ENCODE measurements at regions not wholly inside any gene's neighbourhood (a gene's known extent, or its start where the extent isn't known, plus 50 kb on each side); places are given as distances from the start of the nearest gene placed in this dataset.

- POLR2A ChIA-PET (ENCODE audit: unreplicated experiment) = no interaction called here
- H2AFZ ChIP-seq = no peak overlapping the region
These were observed 50.2 kb upstream of the SNAPC3 start for GRCh38 chr9:15372455-15372854.

DNA sequence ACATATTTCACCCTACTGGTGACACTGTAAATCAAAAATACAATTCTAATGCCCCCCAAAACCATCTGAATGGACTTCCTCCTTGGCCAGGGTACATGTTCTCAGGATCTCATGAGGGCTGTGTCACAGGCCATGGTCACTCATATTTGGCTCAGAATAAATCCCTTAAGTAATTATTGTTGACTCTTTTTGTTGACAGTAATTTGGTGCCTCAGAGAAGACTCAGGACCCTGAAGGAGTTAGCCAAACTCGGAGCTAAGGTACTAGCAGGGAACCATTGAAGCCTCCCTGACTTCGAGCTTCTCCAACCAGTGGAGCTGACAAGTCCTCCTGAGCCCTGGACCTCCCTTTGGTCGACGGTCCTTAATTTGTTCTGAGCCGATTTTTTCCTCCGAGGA is 51.2 kb upstream of the SNAPC3 start:
- ChIA-PET POLR2A (ENCODE audit: unreplicated experiment) (no interaction called here), CTCF (no interaction called here)
- TF ChIP-seq CTCF (conservative IDR thresholded peaks at IDR 0.05) (no peak), EZH2 (IDR thresholded peaks at IDR 0.05; ENCODE audit: low read depth) (no peak)
- H3K4me2 ChIP-seq = no peak overlapping the region
- H3K4me3 ChIP-seq = no peak overlapping the region
- H3K4me1 ChIP-seq (replicated peaks; ENCODE audit: insufficient read depth) = no peaks in the 10 kb centered on the region; the same call in 1 of the 2 replicates
- no peak for DNase-seq
- H3K27ac ChIP-seq = no peak overlapping the region
- no peaks in the 10 kb centered on the region for H3K36me3 ChIP-seq (ENCODE audit: low read depth)
- H3K9me3 ChIP-seq (ENCODE audit: insufficient read depth, low read depth) = no peaks in the 10 kb centered on the region
- no TSS peak for BruUV-seq (replicated peaks)
- no peaks in the 10 kb centered on the region for H4K20me1 ChIP-seq (ENCODE audit: insufficient read depth)
- no peak overlapping the region for H2AFZ ChIP-seq
- H3K9me2 ChIP-seq (ENCODE audit: insufficient read depth) = no peaks in the 10 kb centered on the region
- H3F3A ChIP-seq (ENCODE audit: insufficient read depth, low read depth) = no peaks in the 10 kb centered on the region
- no peaks in the 10 kb centered on the region for H3K79me2 ChIP-seq (ENCODE audit: low read depth)
- intact Hi-C loops (cut with micrococcal nuclease; ENCODE audit: unreplicated experiment) = no loop called here
- H3K27me3 ChIP-seq (ENCODE audit: insufficient read depth, low read depth) = no peaks in the 10 kb centered on the region

More at GRCh38 chr9:15372455-15372854, 50.2 kb upstream of the SNAPC3 start:
- no peak for DNase-seq
- Histone ChIP-seq H3K36me3 (ENCODE audit: low read depth) (no peaks in the 10 kb centered on the region), H3K4me2 (no peak overlapping the region), H3K4me3 (no peak overlapping the region), H3K9me3 (ENCODE audit: insufficient read depth, low read depth) (no peaks in the 10 kb centered on the region), H3K27ac (no peak overlapping the region), H4K20me1 (ENCODE audit: insufficient read depth) (no peaks in the 10 kb centered on the region), H3K9me2 (ENCODE audit: insufficient read depth) (no peaks in the 10 kb centered on the region), H3K79me2 (ENCODE audit: low read depth) (no peaks in the 10 kb centered on the region), H3K4me1 (replicated peaks; ENCODE audit: insufficient read depth) (no peaks in the 10 kb centered on the region; the same call in 1 of the 2 replicates), H3F3A (ENCODE audit: insufficient read depth, low read depth) (no peaks in the 10 kb centered on the region), H3K27me3 (ENCODE audit: insufficient read depth, low read depth) (no peaks in the 10 kb centered on the region)
- TF ChIP-seq EZH2 (IDR thresholded peaks at IDR 0.05; ENCODE audit: low read depth) (no peak), CTCF (conservative IDR thresholded peaks at IDR 0.05) (no peak)
- CTCF ChIA-PET = no interaction called here
- no TSS peak for BruUV-seq (replicated peaks)
- intact Hi-C loops (cut with micrococcal nuclease; ENCODE audit: unreplicated experiment) = no loop called here

- Histone ChIP-seq H3K27ac (no peak overlapping the region), H3F3A (ENCODE audit: insufficient read depth, low read depth) (no peaks in the 10 kb centered on the region), H3K9me2 (ENCODE audit: insufficient read depth) (no peaks in the 10 kb centered on the region), H3K79me2 (ENCODE audit: low read depth) (no peaks in the 10 kb centered on the region), H3K27me3 (ENCODE audit: insufficient read depth, low read depth) (no peaks in the 10 kb centered on the region), H3K4me3 (no peak overlapping the region), H4K20me1 (ENCODE audit: insufficient read depth) (no peaks in the 10 kb centered on the region), H3K4me1 (replicated peaks; ENCODE audit: insufficient read depth) (no peaks in the 10 kb centered on the region; the same call in 1 of the 2 replicates), H3K36me3 (ENCODE audit: low read depth) (no peaks in the 10 kb centered on the region), H3K4me2 (no peak overlapping the region), H2AFZ (no peak overlapping the region), H3K9me3 (ENCODE audit: insufficient read depth, low read depth) (no peaks in the 10 kb centered on the region)
- intact Hi-C loops (cut with micrococcal nuclease; ENCODE audit: unreplicated experiment) = no loop called here
- ChIA-PET POLR2A (ENCODE audit: unreplicated experiment) (no interaction called here), CTCF (no interaction called here)
- no TSS peak for BruUV-seq (replicated peaks)
- no peak for TF ChIP-seq EZH2 (IDR thresholded peaks at IDR 0.05; ENCODE audit: low read depth)
- TF ChIP-seq CTCF (conservative IDR thresholded peaks at IDR 0.05) = no peak
- DNase-seq = no peak
These were observed 51.9 kb upstream of the SNAPC3 start for GRCh38 chr9:15370466-15371447.
